HG03103 (cell line): ENCODE measurements at regions not wholly inside any gene's neighbourhood (a gene's known extent, or its start where the extent isn't known, plus 50 kb on each side); places are given as distances from the start of the nearest gene placed in this dataset.

ENCODE experiments used
- ATAC-seq: cut with Tn5 transposase; IDR thresholded peaks from one replicate; pipeline ENCODE4 v1.9.1; 2021; ENCODE audit warnings: low read depth; ENCODE audit not compliant: unreplicated experiment

GRCh38 chr18:30106356-30106755 is 936.2 kb downstream of the DSC3 start:
- no peak for ATAC-seq

GRCh38 chr18:30103881-30104280 is 938.7 kb downstream of the DSC3 start:
- ATAC-seq: no peak

GRCh38 chr18:30096796-30097195 is 945.7 kb downstream of the DSC3 start:
- ATAC-seq: no peak

GRCh38 chr18:30094556-30094955 is 948.0 kb downstream of the DSC3 start:
- no peak for ATAC-seq

- no peak for ATAC-seq
Observed at GRCh38 chr18:30093376-30093775, 949.2 kb downstream of the DSC3 start.

GRCh38 chr18:30088238-30089015 is 954.1 kb downstream of the DSC3 start:
- ATAC-seq: no peak

- no peak for ATAC-seq
Observed at GRCh38 chr18:30086351-30086750, 956.2 kb downstream of the DSC3 start.

- no peak for ATAC-seq
Observed at GRCh38 chr18:30081122-30081521, 961.4 kb downstream of the DSC3 start.

- no peak for ATAC-seq
Observed at GRCh38 chr18:30072609-30073385, 969.7 kb downstream of the DSC3 start.

- no peak for ATAC-seq
Observed at GRCh38 chr18:30066288-30066687, 976.3 kb downstream of the DSC3 start.

GRCh38 chr18:30057398-30057797 is 985.1 kb downstream of the DSC3 start:
- no peak for ATAC-seq

- ATAC-seq: no peak
Observed at GRCh38 chr18:30056528-30056927, 986.0 kb downstream of the DSC3 start.

GRCh38 chr18:30044496-30044895 is 998.0 kb downstream of the DSC3 start:
- ATAC-seq: no peak

- no peak for ATAC-seq
Observed at GRCh38 chr18:30039201-30039600, 1003.3 kb downstream of the DSC3 start.

- ATAC-seq: no peak
Observed at GRCh38 chr18:30034818-30035217, 1007.7 kb downstream of the DSC3 start.

GRCh38 chr18:30016179-30016578 is 1026.4 kb downstream of the DSC3 start:
- ATAC-seq: no peak

GRCh38 chr18:30004965-30005364 is 1037.6 kb downstream of the DSC3 start:
- no peak for ATAC-seq

GRCh38 chr18:29982218-29982617 is 1060.3 kb downstream of the DSC3 start:
- no peak for ATAC-seq

GRCh38 chr18:29979881-29980280 is 1062.7 kb downstream of the DSC3 start:
- ATAC-seq: no peak

GRCh38 chr18:29969876-29970275 is 1072.7 kb downstream of the DSC3 start:
- no peak for ATAC-seq

- no peak for ATAC-seq
Observed at GRCh38 chr18:29962579-29962978, 1080.0 kb downstream of the DSC3 start.

GRCh38 chr18:29960539-29960938 is 1082.0 kb downstream of the DSC3 start:
- no peak for ATAC-seq
